Breast epithelium (tissue), 3 donors: ENCODE measurements at regions not wholly inside any gene's neighbourhood (a gene's known extent, or its start where the extent isn't known, plus 50 kb on each side); places are given as distances from the start of the nearest gene placed in this dataset.

Experiments used
- CTCF ChIP-seq, 3 donors: fragments of 450-650 bp; IDR thresholded peaks; one replicate each; pipeline ENCODE4 v1.5.1; 2016 to 2017; ENCODE audit warnings: antibody characterized with exemption in 3 of 3, mild to moderate bottlenecking in 3 of 3, moderate library complexity in 3 of 3
- POLR2A ChIP-seq: fragments of 450-650 bp; IDR thresholded peaks from one replicate; pipeline ENCODE4 v1.6.1; 2016; ENCODE audit warnings: antibody characterized with exemption, mild to moderate bottlenecking, moderate library complexity

GRCh38 chr16:89031715-89032659, 55.0 kb upstream of the CBFA2T3 start:
- TF ChIP-seq CTCF (IDR thresholded peaks at IDR 0.05) (no peak), POLR2A (no peak)
